IMR-90 (cell line): ENCODE measurements at regions not wholly inside any gene's neighbourhood (a gene's known extent, or its start where the extent isn't known, plus 50 kb on each side); places are given as distances from the start of the nearest gene placed in this dataset.

ENCODE experiments used
- ATAC-seq: fragments of 200-7000 bp; cut with Tn5 transposase; 2 replicates; pipeline ENCODE4 v1.9.1; 2020; ENCODE audit warnings: low read depth, mild to moderate bottlenecking, moderate library complexity
- BruUV-seq: library from RNA; stranded (reverse); fragments of 400-500 nt; replicated peaks from 2 replicates; lab custom pipeline; 2021; lab: Mats Ljungman, UMichigan
- CTCF ChIA-PET: fragments of 300-600 bp; formaldehyde crosslinking; extraction: SDS; loops from one replicate; lab custom pipeline; 2021; ENCODE audit warnings: antibody characterized with exemption; lab: Yijun Ruan, JAX
- POLR2A ChIA-PET: fragments of 300-600 bp; sonication (Branson Sonifier 250); formaldehyde crosslinking; loops from one replicate; lab custom pipeline; 2022; ENCODE audit warnings: antibody characterized with exemption; ENCODE audit not compliant: unreplicated experiment; lab: Charles Lee
- DNase-seq: peaks from one replicate; pipeline ENCODE4 v3.0.0; 2013
- H2AFZ ChIP-seq: replicated peaks from 2 replicates; pipeline ENCODE3; 2013; ENCODE audit warnings: low read length, mild to moderate bottlenecking; ENCODE audit not compliant: poor library complexity
- H2AK5ac ChIP-seq: 2 replicates; pipeline ENCODE4 v1.6.1; 2013; ENCODE audit warnings: low read depth, low read length, inconsistent platforms
- H2AK9ac ChIP-seq: replicated peaks from 2 replicates; pipeline ENCODE3; 2013; ENCODE audit warnings: mild to moderate bottlenecking, low read depth, low read length, moderate library complexity; ENCODE audit not compliant: poor library complexity
- H2BK120ac ChIP-seq: 2 replicates; pipeline ENCODE4 v1.6.1; 2013; ENCODE audit warnings: low read depth, low read length, inconsistent platforms
- H2BK15ac ChIP-seq: 3 replicates; pipeline ENCODE4 v1.6.1; 2013; ENCODE audit warnings: low read depth, low read length, inconsistent platforms
- H2BK20ac ChIP-seq: 2 replicates; pipeline ENCODE4 v1.6.1; 2013; ENCODE audit warnings: low read depth, mild to moderate bottlenecking, inconsistent platforms, low read length, moderate library complexity
- H2BK5ac ChIP-seq: 2 replicates; pipeline ENCODE4 v1.6.1; 2013; ENCODE audit warnings: mild to moderate bottlenecking, low read depth, low read length, inconsistent platforms; ENCODE audit not compliant: poor library complexity, severe bottlenecking
- H3K14ac ChIP-seq: replicated peaks from 2 replicates; pipeline ENCODE4 v1.6.1; 2013; ENCODE audit warnings: low read depth, low read length, inconsistent platforms
- H3K18ac ChIP-seq: 2 replicates; pipeline ENCODE4 v1.6.1; 2013; ENCODE audit warnings: low read depth, low read length, control low read depth
- H3K23ac ChIP-seq: 2 replicates; pipeline ENCODE4 v1.6.1; 2013; ENCODE audit warnings: low read depth, low read length, inconsistent platforms
- H3K27ac ChIP-seq: 2 replicates; pipeline ENCODE4 v1.5.1; 2013; ENCODE audit warnings: mild to moderate bottlenecking, control low read depth, low read length; ENCODE audit not compliant: insufficient read depth
- H3K27me3 ChIP-seq: 2 replicates; pipeline ENCODE4 v1.6.1; 2013; ENCODE audit warnings: low read length; ENCODE audit not compliant: control insufficient read depth, insufficient read depth
- H3K36me3 ChIP-seq: 2 replicates; pipeline ENCODE4 v1.6.1; 2013; ENCODE audit warnings: low read length, mixed read lengths; ENCODE audit not compliant: control insufficient read depth, insufficient read depth
- H3K4ac ChIP-seq: 2 replicates; pipeline ENCODE4 v1.6.1; 2013; ENCODE audit warnings: low read depth, low read length, inconsistent platforms
- H3K4me1 ChIP-seq: 2 replicates; pipeline ENCODE4 v1.6.1; 2013; ENCODE audit warnings: low read length, mixed read lengths; ENCODE audit not compliant: control insufficient read depth, insufficient read depth
- H3K4me2 ChIP-seq: 2 replicates; pipeline ENCODE4 v1.6.1; 2013; ENCODE audit warnings: low read depth, mild to moderate bottlenecking, control low read depth, low read length, moderate library complexity
- H3K4me3 ChIP-seq: 2 replicates; pipeline ENCODE4 v1.5.1; 2013; ENCODE audit warnings: low read depth, mild to moderate bottlenecking, control low read depth, low read length, moderate library complexity; ENCODE audit not compliant: insufficient read depth
- H3K56ac ChIP-seq: 2 replicates; pipeline ENCODE4 v1.6.1; 2013; ENCODE audit warnings: low read length, inconsistent platforms; ENCODE audit not compliant: insufficient read depth; ENCODE audit errors: extremely low read depth
- H3K79me1 ChIP-seq, 2 experiments: 2 replicates each; pipeline ENCODE4 v1.6.1; 2013; ENCODE audit warnings: low read length in 2 of 2, inconsistent platforms in 1 of 2, low read depth in 1 of 2
- H3K9ac ChIP-seq: 2 replicates; pipeline ENCODE4 v1.6.1; 2013; ENCODE audit warnings: low read depth, low read length, control low read depth
- H3K9me1 ChIP-seq: 2 replicates; pipeline ENCODE4 v1.6.1; 2013; ENCODE audit warnings: low read length, inconsistent platforms; ENCODE audit not compliant: insufficient read depth
- H3K9me3 ChIP-seq: 2 replicates; pipeline ENCODE4 v1.6.1; 2013; ENCODE audit warnings: low read length; ENCODE audit not compliant: control insufficient read depth, insufficient read depth
- H4K20me1 ChIP-seq: 2 replicates; pipeline ENCODE4 v1.6.1; 2013; ENCODE audit warnings: low read length, inconsistent platforms; ENCODE audit not compliant: insufficient read depth
- H4K5ac ChIP-seq: 2 replicates; pipeline ENCODE4 v1.6.1; 2013; ENCODE audit warnings: mild to moderate bottlenecking, low read depth, low read length, control low read depth
- H4K8ac ChIP-seq, 2 experiments: 2 replicates each; pipeline ENCODE4 v1.6.1; 2013; ENCODE audit warnings: low read depth in 2 of 2, low read length in 2 of 2, control low read depth in 1 of 2, inconsistent platforms in 1 of 2
- H4K91ac ChIP-seq: 2 replicates; pipeline ENCODE4 v1.6.1; 2013; ENCODE audit warnings: low read depth, low read length, inconsistent platforms; ENCODE audit not compliant: insufficient read depth
- BHLHE40 ChIP-seq: fragments of 150-350 bp; IDR thresholded peaks from 2 replicates; pipeline ENCODE4 v1.6.1; 2016; ENCODE audit warnings: mild to moderate bottlenecking, low read depth, low read length
- CEBPB ChIP-seq: IDR thresholded peaks from 2 replicates; pipeline ENCODE4 v1.6.1; 2012; ENCODE audit warnings: low read depth, low read length, improper control_type of control experiment
- ELK1 ChIP-seq: fragments of 150-350 bp; IDR thresholded peaks from 2 replicates; pipeline ENCODE4 v1.6.1; 2016; ENCODE audit warnings: low read depth, mild to moderate bottlenecking, low read length, moderate library complexity, borderline replicate concordance
- NFE2L2 ChIP-seq: fragments of 150-350 bp; IDR thresholded peaks from 2 replicates; pipeline ENCODE4 v1.6.1; 2016; ENCODE audit warnings: low read depth, mild to moderate bottlenecking, low read length
- POLR2A ChIP-seq: IDR thresholded peaks from 2 replicates; pipeline ENCODE4 v1.6.1; 2012; ENCODE audit warnings: mild to moderate bottlenecking, low read depth, low read length
- RAD21 ChIP-seq: IDR thresholded peaks from 2 replicates; pipeline ENCODE4 v1.6.1; 2012; ENCODE audit warnings: low read length, improper control_type of control experiment
- USF2 ChIP-seq: fragments of 150-350 bp; IDR thresholded peaks from 2 replicates; pipeline ENCODE4 v1.6.1; 2017; ENCODE audit warnings: mild to moderate bottlenecking, antibody characterized with exemption, low read length, low read depth
- WGBS, 2 experiments: methylation state at CpG; one replicate each; pipeline versions ENCODE4 v1.1.5 to v1.1.7; 2013; ENCODE audit warnings: missing lambda C conversion rate in 2 of 2; ENCODE audit not compliant: insufficient read length in 1 of 2; ENCODE audit errors: extremely low coverage in 2 of 2; 5-methylcytosine and 5-hydroxymethylcytosine counted together
- dilution Hi-C: fragments of 300-500 bp; cut with HindIII; formaldehyde crosslinking; loops from one replicate; pipeline ENCODE4 v1.14.3; 2018; ENCODE audit warnings: low sequenced_read_pairs; ENCODE audit not compliant: unreplicated experiment
- in situ Hi-C: fragments of 300-500 bp; cut with MboI; formaldehyde crosslinking; loops from 3 replicates; pipeline ENCODE4 v1.14.3; 2019; ENCODE audit warnings: low sequenced_read_pairs, inconsistent platforms, mixed read lengths
- intact Hi-C: fragments of 100-400 bp; cut with micrococcal nuclease; formaldehyde crosslinking; loops from 2 replicates; pipeline ENCODE4 v1.10.0; 2022
- TF ChIP-seq, protein P1 (sequence below): conservative IDR thresholded peaks from 2 replicates; pipeline ENCODE4 v1.5.1; 2012; ENCODE audit warnings: mild to moderate bottlenecking, low read depth, low read length, improper control_type of control experiment

DNA sequence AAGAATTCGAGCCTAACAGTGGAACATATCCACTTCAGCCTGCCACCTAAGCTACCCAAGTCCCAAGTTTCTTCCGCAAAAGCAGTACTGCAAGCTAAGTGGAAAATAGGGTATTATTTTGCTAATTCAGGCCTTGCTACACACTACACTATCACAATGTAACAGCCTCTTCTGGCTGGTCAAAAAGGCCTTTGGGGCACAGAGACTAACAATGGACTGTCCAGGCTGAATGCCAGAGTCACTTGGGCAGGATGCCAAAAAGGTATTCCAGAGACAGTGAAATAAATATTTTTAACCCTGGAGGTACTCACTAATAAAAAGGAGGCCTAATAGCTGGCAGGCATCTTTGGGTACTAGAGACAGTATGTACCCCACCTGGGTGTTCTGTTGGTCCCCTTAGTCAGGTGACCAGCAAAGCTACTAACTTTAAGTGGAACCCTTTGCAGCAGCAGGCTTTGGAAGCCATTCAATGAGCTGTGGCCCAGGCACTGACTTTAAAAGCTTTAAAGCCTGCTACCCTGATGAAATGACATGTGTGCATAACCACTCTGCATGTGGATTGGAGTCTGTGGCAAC lies 692.1 kb downstream of the HTR1B start:
- H3K4ac ChIP-seq, result no peak overlapping the region
- no CpG with 5 or more reads among the region's 2 CpGs for WGBS, 2 experiments
- H2BK20ac ChIP-seq, result no peak overlapping the region
- no peak overlapping the region for H2BK15ac ChIP-seq
- no peak overlapping the region for H2BK120ac ChIP-seq
- dilution Hi-C loops (no loop called here), intact Hi-C loops (no loop called here), in situ Hi-C loops (no loop called here)
- no peak overlapping the region for H3K18ac ChIP-seq
- H3K36me3 ChIP-seq, result no peaks in the 10 kb centered on the region
- H2AFZ ChIP-seq, result no peak overlapping the region
- no peak overlapping the region for H2BK5ac ChIP-seq
- no peaks in the 10 kb centered on the region for H3K79me1 ChIP-seq
- H3K4me1 ChIP-seq, result no peaks in the 10 kb centered on the region
- no peaks in the 10 kb centered on the region for H3K27me3 ChIP-seq
- H3K9ac ChIP-seq, result no peak overlapping the region
- no peaks in the 10 kb centered on the region for H4K20me1 ChIP-seq
- no peak overlapping the region for H4K8ac ChIP-seq
- no peak overlapping the region for H3K56ac ChIP-seq
- no peak overlapping the region for H3K14ac ChIP-seq
- no peak overlapping the region for H3K23ac ChIP-seq
- H3K4me2 ChIP-seq, result no peak overlapping the region
- ChIA-PET CTCF (no interaction called here), POLR2A (no interaction called here)
- no peaks in the 10 kb centered on the region for H3K9me1 ChIP-seq
- no TSS peak for BruUV-seq
- H2AK9ac ChIP-seq, result no peak overlapping the region
- no peak overlapping the region for H3K27ac ChIP-seq
- TF ChIP-seq POLR2A, result no peak
- no peak for TF ChIP-seq USF2
- TF ChIP-seq CEBPB, result no peak
- no peak for TF ChIP-seq ELK1
- TF ChIP-seq NFE2L2, result no peak
- TF ChIP-seq, protein P1, sequence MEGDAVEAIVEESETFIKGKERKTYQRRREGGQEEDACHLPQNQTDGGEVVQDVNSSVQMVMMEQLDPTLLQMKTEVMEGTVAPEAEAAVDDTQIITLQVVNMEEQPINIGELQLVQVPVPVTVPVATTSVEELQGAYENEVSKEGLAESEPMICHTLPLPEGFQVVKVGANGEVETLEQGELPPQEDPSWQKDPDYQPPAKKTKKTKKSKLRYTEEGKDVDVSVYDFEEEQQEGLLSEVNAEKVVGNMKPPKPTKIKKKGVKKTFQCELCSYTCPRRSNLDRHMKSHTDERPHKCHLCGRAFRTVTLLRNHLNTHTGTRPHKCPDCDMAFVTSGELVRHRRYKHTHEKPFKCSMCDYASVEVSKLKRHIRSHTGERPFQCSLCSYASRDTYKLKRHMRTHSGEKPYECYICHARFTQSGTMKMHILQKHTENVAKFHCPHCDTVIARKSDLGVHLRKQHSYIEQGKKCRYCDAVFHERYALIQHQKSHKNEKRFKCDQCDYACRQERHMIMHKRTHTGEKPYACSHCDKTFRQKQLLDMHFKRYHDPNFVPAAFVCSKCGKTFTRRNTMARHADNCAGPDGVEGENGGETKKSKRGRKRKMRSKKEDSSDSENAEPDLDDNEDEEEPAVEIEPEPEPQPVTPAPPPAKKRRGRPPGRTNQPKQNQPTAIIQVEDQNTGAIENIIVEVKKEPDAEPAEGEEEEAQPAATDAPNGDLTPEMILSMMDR, result no peak
- no peak for TF ChIP-seq RAD21
- TF ChIP-seq BHLHE40, result no peak
- no peak overlapping the region for H2AK5ac ChIP-seq
- no peak overlapping the region for H3K4me3 ChIP-seq
- no peak for DNase-seq
- peaks cover 8% of the 10 kb centered on the region for H3K9me3 ChIP-seq
- no peak overlapping the region for H4K5ac ChIP-seq
- no peak overlapping the region for H4K91ac ChIP-seq
- ATAC-seq, result no peak
